B cell (primary cell): ENCODE measurements at regions not wholly inside any gene's neighbourhood (a gene's known extent, or its start where the extent isn't known, plus 50 kb on each side); places are given as distances from the start of the nearest gene placed in this dataset.

Experiments
- EZH2 ChIP-seq: IDR thresholded peaks from 2 replicates; pipeline ENCODE4 v1.6.1; 2012; ENCODE audit warnings: borderline replicate concordance, low read depth, mild to moderate bottlenecking, moderate library complexity, low read length; ENCODE audit not compliant: insufficient read depth, poor library complexity, severe bottlenecking
- TF ChIP-seq, protein P1 (sequence below): fragments of 200-600 bp; IDR thresholded peaks from one replicate; pipeline ENCODE4 v1.8.0; 2022; ENCODE audit warnings: antibody characterized with exemption, mild to moderate bottlenecking

DNA sequence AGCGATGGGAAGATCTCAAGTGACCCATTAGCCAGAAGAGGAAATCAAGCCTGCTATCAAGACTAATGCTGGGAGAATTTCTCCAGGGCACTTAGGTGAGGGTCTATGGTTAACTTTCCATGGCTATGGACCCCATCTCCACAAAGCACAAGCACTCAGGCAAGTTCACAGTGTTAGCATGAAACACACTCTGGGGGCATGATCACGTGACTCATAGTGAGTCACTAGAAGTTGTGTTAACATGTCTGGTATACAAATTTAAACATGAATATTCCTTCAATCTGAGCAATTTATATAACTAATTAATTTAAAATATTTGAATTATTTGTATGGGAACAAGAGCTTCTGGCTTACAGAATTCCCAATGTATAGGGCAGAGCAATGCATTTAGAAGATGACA is 131.8 kb downstream of the FAM204A start:
- TF ChIP-seq, protein P1, sequence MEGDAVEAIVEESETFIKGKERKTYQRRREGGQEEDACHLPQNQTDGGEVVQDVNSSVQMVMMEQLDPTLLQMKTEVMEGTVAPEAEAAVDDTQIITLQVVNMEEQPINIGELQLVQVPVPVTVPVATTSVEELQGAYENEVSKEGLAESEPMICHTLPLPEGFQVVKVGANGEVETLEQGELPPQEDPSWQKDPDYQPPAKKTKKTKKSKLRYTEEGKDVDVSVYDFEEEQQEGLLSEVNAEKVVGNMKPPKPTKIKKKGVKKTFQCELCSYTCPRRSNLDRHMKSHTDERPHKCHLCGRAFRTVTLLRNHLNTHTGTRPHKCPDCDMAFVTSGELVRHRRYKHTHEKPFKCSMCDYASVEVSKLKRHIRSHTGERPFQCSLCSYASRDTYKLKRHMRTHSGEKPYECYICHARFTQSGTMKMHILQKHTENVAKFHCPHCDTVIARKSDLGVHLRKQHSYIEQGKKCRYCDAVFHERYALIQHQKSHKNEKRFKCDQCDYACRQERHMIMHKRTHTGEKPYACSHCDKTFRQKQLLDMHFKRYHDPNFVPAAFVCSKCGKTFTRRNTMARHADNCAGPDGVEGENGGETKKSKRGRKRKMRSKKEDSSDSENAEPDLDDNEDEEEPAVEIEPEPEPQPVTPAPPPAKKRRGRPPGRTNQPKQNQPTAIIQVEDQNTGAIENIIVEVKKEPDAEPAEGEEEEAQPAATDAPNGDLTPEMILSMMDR, result no peak
- no peak for TF ChIP-seq EZH2
